ENCODE measurements at regions not wholly inside any gene's neighbourhood (a gene's known extent, or its start where the extent isn't known, plus 50 kb on each side); places are given as distances from the start of the nearest gene placed in this dataset.

- Mint-ChIP-seq H3K27me3 (ENCODE audit: insufficient read depth, low read depth) (no peaks in the 10 kb centered on the region), H3K27ac (no peak overlapping the region), H3K36me3 (no peaks in the 10 kb centered on the region), H3K4me1 (no peaks in the 10 kb centered on the region), H3K4me3 (no peak overlapping the region), H3K9me3 (no peaks in the 10 kb centered on the region)
- Histone ChIP-seq H3K9ac (no peak overlapping the region), H4K20me1 (ENCODE audit: low read depth) (no peaks in the 10 kb centered on the region), H3K9me3 (ENCODE audit: low read depth) (no peaks in the 10 kb centered on the region), H3K4me1 (peaks cover 7% of the 10 kb centered on the region), H3K79me2 (ENCODE audit: low read depth) (no peaks in the 10 kb centered on the region), H2AFZ (replicated peaks) (no peak overlapping the region), H3K36me3 (no peaks in the 10 kb centered on the region), H3K4me2 (no peak overlapping the region), H3F3A (ENCODE audit: low read depth) (no peaks in the 10 kb centered on the region), H3K27me3 (peaks cover 7% of the 10 kb centered on the region), H3K4me3 (no peak overlapping the region), H3K27ac (no peak overlapping the region)
- TF ChIP-seq EZH2 (IDR thresholded peaks at IDR 0.05) (no peak), CTCF (IDR thresholded peaks at IDR 0.05) (no peak), EZH2phosphoT487 (IDR thresholded peaks at IDR 0.05) (no peak)
- DNase-seq (ENCODE audit: low spot score), result no peak
These were observed 288.2 kb upstream of the UGT8 start for GRCh38 chr4:114310296-114310925.

- H3K27ac ChIP-seq, result no peak overlapping the region
- H3K36me3 Mint-ChIP-seq, result no peaks in the 10 kb centered on the region
- H3K9ac ChIP-seq, result no peak overlapping the region
- no peak overlapping the region for H3K4me3 Mint-ChIP-seq
- H3K4me1 ChIP-seq, result peaks cover 7% of the 10 kb centered on the region
- H3F3A ChIP-seq (ENCODE audit: low read depth), result no peaks in the 10 kb centered on the region
- H3K4me3 ChIP-seq, result no peak overlapping the region
- H2AFZ ChIP-seq (replicated peaks), result no peak overlapping the region
- peaks cover 7% of the 10 kb centered on the region for H3K27me3 ChIP-seq
- H3K27ac Mint-ChIP-seq, result no peak overlapping the region
- H3K9me3 Mint-ChIP-seq, result no peaks in the 10 kb centered on the region
- DNase-seq (ENCODE audit: low spot score), result peak; percentile 29
- H3K4me1 Mint-ChIP-seq, result no peaks in the 10 kb centered on the region
- H3K9me3 ChIP-seq (ENCODE audit: low read depth), result no peaks in the 10 kb centered on the region
- no peak overlapping the region for H3K4me2 ChIP-seq
- H3K79me2 ChIP-seq (ENCODE audit: low read depth), result no peaks in the 10 kb centered on the region
- no peak for TF ChIP-seq EZH2phosphoT487 (IDR thresholded peaks at IDR 0.05)
- TF ChIP-seq EZH2 (IDR thresholded peaks at IDR 0.05), result no peak
- TF ChIP-seq CTCF (IDR thresholded peaks at IDR 0.05), result no peak
- no peaks in the 10 kb centered on the region for H3K36me3 ChIP-seq
- no peaks in the 10 kb centered on the region for H4K20me1 ChIP-seq (ENCODE audit: low read depth)
- H3K27me3 Mint-ChIP-seq (ENCODE audit: insufficient read depth, low read depth), result no peaks in the 10 kb centered on the region
These were observed 286.8 kb upstream of the UGT8 start for GRCh38 chr4:114311787-114312186.

- Mint-ChIP-seq H3K9me3 (no peaks in the 10 kb centered on the region), H3K27ac (no peak overlapping the region), H3K4me3 (no peak overlapping the region), H3K4me1 (no peaks in the 10 kb centered on the region), H3K27me3 (ENCODE audit: insufficient read depth, low read depth) (no peaks in the 10 kb centered on the region), H3K36me3 (no peaks in the 10 kb centered on the region)
- no peaks in the 10 kb centered on the region for H3K9me3 ChIP-seq (ENCODE audit: low read depth)
- TF ChIP-seq EZH2phosphoT487 (IDR thresholded peaks at IDR 0.05), result no peak
- TF ChIP-seq CTCF (IDR thresholded peaks at IDR 0.05), result no peak
- no peak for TF ChIP-seq EZH2 (IDR thresholded peaks at IDR 0.05)
- H3K9ac ChIP-seq, result no peak overlapping the region
- no peak overlapping the region for H3K4me2 ChIP-seq
- no peak overlapping the region for H3K4me3 ChIP-seq
- H2AFZ ChIP-seq (replicated peaks), result no peak overlapping the region
- H4K20me1 ChIP-seq (ENCODE audit: low read depth), result no peaks in the 10 kb centered on the region
- H3K79me2 ChIP-seq (ENCODE audit: low read depth), result no peaks in the 10 kb centered on the region
- H3K27ac ChIP-seq, result no peak overlapping the region
- peaks cover 7% of the 10 kb centered on the region for H3K27me3 ChIP-seq
- peak; percentile 2 for DNase-seq (ENCODE audit: low spot score)
- H3F3A ChIP-seq (ENCODE audit: low read depth), result no peaks in the 10 kb centered on the region
- peaks cover 7% of the 10 kb centered on the region for H3K4me1 ChIP-seq
- no peaks in the 10 kb centered on the region for H3K36me3 ChIP-seq
These were observed 286.3 kb upstream of the UGT8 start for GRCh38 chr4:114312338-114312737.
